Erythroblast (primary cell): ENCODE measurements at regions not wholly inside any gene's neighbourhood (a gene's known extent, or its start where the extent isn't known, plus 50 kb on each side); places are given as distances from the start of the nearest gene placed in this dataset.

Experiments
- GATA1 ChIP-seq: IDR thresholded peaks from 2 replicates; pipeline ENCODE4 v1.6.1; 2011; ENCODE audit warnings: low read depth, mild to moderate bottlenecking, control low read depth, low read length, moderate library complexity
- POLR2A ChIP-seq: IDR thresholded peaks from 2 replicates; pipeline ENCODE4 v1.6.1; 2011; ENCODE audit warnings: mild to moderate bottlenecking, low read length

- TF ChIP-seq POLR2A (no peak), GATA1 (no peak)
These were observed 171.1 kb upstream of the TLE3 start for GRCh38 chr15:70268698-70269251.
